Breast epithelium (tissue), 4 donors: ENCODE measurements at regions not wholly inside any gene's neighbourhood (a gene's known extent, or its start where the extent isn't known, plus 50 kb on each side); places are given as distances from the start of the nearest gene placed in this dataset.

Experiments used
- DNase-seq, 2 donors: peaks; one replicate each; pipeline ENCODE4 v3.0.0-alpha.2; 2019; ENCODE audit warnings: low spot score in 2 of 2
- H3K27ac ChIP-seq, 2 donors: fragments of 200-600 bp; sonication (generic) in 1 of 2; one replicate each; pipeline ENCODE4 v1.5.1; 2016 to 2019; ENCODE audit warnings: mild to moderate bottlenecking in 1 of 2
- H3K27me3 ChIP-seq, 2 donors: fragments of 200-600 bp; sonication (generic) in 1 of 2; one replicate each; pipeline versions ENCODE4 v1.5.1 to v1.6.0; 2017 to 2019; ENCODE audit warnings: control low read depth in 1 of 2, mild to moderate bottlenecking in 1 of 2
- H3K36me3 ChIP-seq: fragments of 200-600 bp; one replicate; pipeline ENCODE4 v1.5.1; 2019
- H3K4me1 ChIP-seq, 2 donors: fragments of 200-600 bp; sonication (generic); one replicate each; pipeline ENCODE4 v1.5.1; 2016 to 2019; ENCODE audit warnings: control low read depth in 1 of 2
- H3K4me3 ChIP-seq, 3 donors: fragments of 200-600 bp; sonication (generic); 1 replicate in 2 of 3; 2 replicates in 1 of 3; pipeline ENCODE4 v1.5.1; 2016 to 2019; ENCODE audit warnings: mild to moderate bottlenecking in 3 of 3, moderate library complexity in 2 of 3
- H3K9me3 ChIP-seq, 2 donors: fragments of 200-600 bp; sonication (generic) in 1 of 2; one replicate each; pipeline ENCODE4 v1.5.1; 2016 to 2019; ENCODE audit warnings: control low read depth in 1 of 2
- CTCF ChIP-seq, 3 donors: fragments of 450-650 bp; IDR thresholded peaks; one replicate each; pipeline ENCODE4 v1.5.1; 2016 to 2017; ENCODE audit warnings: antibody characterized with exemption in 3 of 3, mild to moderate bottlenecking in 3 of 3, moderate library complexity in 3 of 3
- POLR2A ChIP-seq: fragments of 450-650 bp; IDR thresholded peaks from one replicate; pipeline ENCODE4 v1.6.1; 2016; ENCODE audit warnings: antibody characterized with exemption, mild to moderate bottlenecking, moderate library complexity
- POLR2AphosphoS5 ChIP-seq, 3 donors: sonication (generic); formaldehyde crosslinking; IDR thresholded peaks; one replicate each; pipeline ENCODE4 v1.6.1; 2017; ENCODE audit warnings: antibody characterized with exemption in 3 of 3
- intact Hi-C: fragments of 100-400 bp; cut with DNase I; formaldehyde crosslinking; loops from one replicate; pipeline ENCODE4 v1.15.1; 2023; ENCODE audit warnings: low total_unique reads

- Histone ChIP-seq H3K36me3 (no peaks in the 10 kb centered on the region), H3K9me3 (no peaks in the 10 kb centered on the region), H3K27ac (no peak overlapping the region), H3K27me3 (no peaks in the 10 kb centered on the region), H3K4me1 (no peaks in the 10 kb centered on the region), H3K4me3 (no peak overlapping the region)
- intact Hi-C loops: loop anchor here (5.0 kb wide), 1 partner anchor 991 kb away; no protein-coding TSS in a partner anchor
- no peak for DNase-seq
- no peak for TF ChIP-seq POLR2A
- TF ChIP-seq CTCF (IDR thresholded peaks at IDR 0.05): no peak
- TF ChIP-seq POLR2AphosphoS5 (IDR thresholded peaks at IDR 0.05): no peak
Measured at GRCh38 chr2:19231625-19232024, 126.8 kb downstream of the OSR1 start.

GRCh38 chr2:19230626-19231025, 127.8 kb downstream of the OSR1 start:
- Histone ChIP-seq H3K9me3 (no peaks in the 10 kb centered on the region), H3K36me3 (no peaks in the 10 kb centered on the region), H3K27me3 (no peaks in the 10 kb centered on the region), H3K4me3 (no peak overlapping the region), H3K27ac (no peak overlapping the region), H3K4me1 (no peaks in the 10 kb centered on the region)
- intact Hi-C loops: loop anchor here (5.0 kb wide), 1 partner anchor 992 kb away; no protein-coding TSS in a partner anchor
- DNase-seq: no peak
- TF ChIP-seq POLR2AphosphoS5 (IDR thresholded peaks at IDR 0.05): no peak
- TF ChIP-seq CTCF (IDR thresholded peaks at IDR 0.05): no peak
- TF ChIP-seq POLR2A: no peak

DNA sequence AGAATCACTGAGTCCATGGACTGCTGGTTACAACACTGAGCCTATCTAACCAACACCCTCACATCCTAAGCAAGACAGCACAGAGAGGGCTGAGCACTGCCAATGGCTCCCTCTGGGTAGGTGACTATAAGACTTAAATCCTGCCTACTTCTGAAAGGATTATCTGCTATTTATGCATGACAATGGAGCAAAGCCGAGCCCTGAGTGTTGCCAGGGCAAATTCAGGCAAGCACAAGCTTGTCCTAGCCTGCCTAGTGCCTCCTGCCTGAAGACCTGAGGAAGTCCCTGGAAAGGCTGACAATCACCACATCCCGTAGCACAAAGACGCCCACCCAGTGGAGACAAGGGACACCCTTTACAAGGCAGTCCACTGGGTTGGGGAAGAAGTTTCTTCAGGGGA, 129.7 kb downstream of the OSR1 start:
- no peak overlapping the region for H3K4me3 ChIP-seq
- no peaks in the 10 kb centered on the region for H3K9me3 ChIP-seq

GRCh38 chr2:19228181-19228593, 130.2 kb downstream of the OSR1 start:
- H3K27me3 ChIP-seq: no peaks in the 10 kb centered on the region
- no peak overlapping the region for H3K4me3 ChIP-seq
- no peaks in the 10 kb centered on the region for H3K36me3 ChIP-seq
- TF ChIP-seq POLR2AphosphoS5 (IDR thresholded peaks at IDR 0.05): no peak
- no peak for TF ChIP-seq POLR2A
- TF ChIP-seq CTCF (IDR thresholded peaks at IDR 0.05): no peak
- no peaks in the 10 kb centered on the region for H3K9me3 ChIP-seq
- peak overlapping the region in 1 of 2 donors; percentile 23 for H3K27ac ChIP-seq
- no peak for DNase-seq
- intact Hi-C loops: loop anchor here (5.0 kb wide), 1 partner anchor 224 kb away; no protein-coding TSS in a partner anchor
- H3K4me1 ChIP-seq: no peaks in the 10 kb centered on the region

More for the DNA sequence above, 129.7 kb downstream of the OSR1 start:
- Histone ChIP-seq H3K27ac (peak overlapping the region in 1 of 2 donors; percentile 29), H3K27me3 (no peaks in the 10 kb centered on the region), H3K4me1 (no peaks in the 10 kb centered on the region), H3K36me3 (no peaks in the 10 kb centered on the region)
- TF ChIP-seq POLR2A (no peak), CTCF (IDR thresholded peaks at IDR 0.05) (no peak), POLR2AphosphoS5 (IDR thresholded peaks at IDR 0.05) (no peak)
- DNase-seq: peak in 1 of 2 donors; percentile 71
- intact Hi-C loops: loop anchor here (5.0 kb wide), 1 partner anchor 224 kb away; no protein-coding TSS in a partner anchor

DNA sequence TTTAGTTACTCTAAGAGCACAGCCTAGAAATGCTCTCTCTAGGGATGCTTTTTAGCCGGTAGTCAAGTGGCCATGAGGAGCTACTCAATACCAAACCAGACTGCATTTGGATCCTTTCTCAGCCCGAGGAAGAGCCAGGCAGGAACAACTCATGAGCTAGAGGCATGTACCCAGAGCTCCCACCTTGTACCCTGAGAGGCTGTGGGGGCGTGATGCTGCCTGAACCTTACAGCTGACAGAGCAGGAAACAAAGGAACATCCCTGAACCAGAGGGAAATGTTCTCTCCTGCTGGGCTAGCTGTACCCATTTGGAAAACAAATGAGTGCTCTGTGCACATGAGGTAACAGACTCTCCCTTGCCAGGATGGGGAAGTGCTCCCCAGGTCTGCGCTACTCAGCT, 131.6 kb downstream of the OSR1 start:
- no peaks in the 10 kb centered on the region for H3K27me3 ChIP-seq
- DNase-seq: no peak
- H3K4me3 ChIP-seq: no peak overlapping the region
- H3K9me3 ChIP-seq: no peaks in the 10 kb centered on the region
- no peaks in the 10 kb centered on the region for H3K36me3 ChIP-seq
- no peaks in the 10 kb centered on the region for H3K4me1 ChIP-seq
- intact Hi-C loops: loop anchor here (5.0 kb wide), 1 partner anchor 225 kb away; no protein-coding TSS in a partner anchor
- H3K27ac ChIP-seq: no peak overlapping the region
- TF ChIP-seq POLR2A (no peak), CTCF (IDR thresholded peaks at IDR 0.05) (no peak), POLR2AphosphoS5 (IDR thresholded peaks at IDR 0.05) (no peak)
